HepG2 (cell line): ENCODE measurements at regions not wholly inside any gene's neighbourhood (a gene's known extent, or its start where the extent isn't known, plus 50 kb on each side); places are given as distances from the start of the nearest gene placed in this dataset.

Experiments used
- ATAC-seq: fragments of 200-7000 bp; cut with Tn5 transposase; 3 replicates; pipeline ENCODE4 v1.9.1; 2020; ENCODE audit warnings: mild to moderate bottlenecking, moderate library complexity
- BruUV-seq: library from RNA; stranded (reverse); fragments of 400-500 nt; replicated peaks from 2 replicates; lab custom pipeline; 2021; lab: Mats Ljungman, UMichigan
- CTCF ChIA-PET: fragments of 300-600 bp; formaldehyde crosslinking; extraction: SDS; loops from one replicate; lab custom pipeline; 2021; ENCODE audit warnings: low total read pairs, inconsistent platforms, low intra/inter-chr PET ratio; lab: Yijun Ruan, JAX
- POLR2A ChIA-PET: fragments of 350-600 bp; sonication (Branson Sonifier 250); formaldehyde crosslinking; loops from one replicate; lab custom pipeline; 2020; ENCODE audit warnings: antibody characterized with exemption, inconsistent platforms; lab: Yijun Ruan, JAX
- DNase-seq: peaks from one replicate; pipeline ENCODE4 v3.0.0-alpha.2; 2015; ENCODE audit warnings: low spot score
- FAIRE-seq: peaks from 3 replicates; lab custom pipeline; 2011; peaks lifted over from hg19 to GRCh38; lab: Jason Lieb, UNC
- H2AFZ ChIP-seq: one replicate; pipeline ENCODE4 v1.6.1; 2011; ENCODE audit warnings: low read length, inconsistent platforms
- H3K27ac ChIP-seq: fragments of 300-600 bp; 3 replicates; pipeline ENCODE4 v1.8.0; 2011; ENCODE audit warnings: mixed run types, mild to moderate bottlenecking, mixed read lengths, low read length, inconsistent platforms; ENCODE audit not compliant: insufficient read depth; ENCODE audit errors: extremely low read length
- H3K27me3 ChIP-seq, 2 experiments: fragments of 200-600 bp in 1 of 2; 2 replicates in 1 of 2; 3 replicates in 1 of 2; pipeline versions ENCODE4 v1.6.0 to v1.8.0; 2011; ENCODE audit warnings: low read length in 2 of 2, mild to moderate bottlenecking in 2 of 2, moderate library complexity in 2 of 2, inconsistent platforms in 1 of 2; ENCODE audit not compliant: insufficient read depth in 2 of 2, control insufficient read depth in 1 of 2
- H3K36me3 ChIP-seq, 2 experiments: fragments of 200-600 bp in 1 of 2; replicated peaks in 1 of 2; 2 replicates in 1 of 2; 3 replicates in 1 of 2; pipeline versions ENCODE4 v1.5.1 to v1.8.0; 2011; ENCODE audit warnings: low read length in 2 of 2, inconsistent platforms in 1 of 2; ENCODE audit not compliant: insufficient read depth in 2 of 2, control insufficient read depth in 1 of 2
- H3K4me1 ChIP-seq: 2 replicates; pipeline ENCODE4 v1.5.1; 2012; ENCODE audit warnings: low read length, inconsistent platforms; ENCODE audit not compliant: insufficient read depth
- H3K4me2 ChIP-seq: 2 replicates; pipeline ENCODE4 v1.6.0; 2011; ENCODE audit warnings: low read depth, low read length, inconsistent platforms
- H3K4me3 ChIP-seq, 3 experiments: fragments of 200-600 bp in 1 of 3; sonication (generic), shearing (Covaris generic) in 1 of 3; replicated peaks in 1 of 3; 2 replicates each; pipeline ENCODE4 v1.5.1; 2011 to 2016; ENCODE audit warnings: low read length in 3 of 3, inconsistent platforms in 2 of 3, low read depth in 2 of 3, mild to moderate bottlenecking in 2 of 3, control low read depth in 1 of 3, mixed read lengths in 1 of 3; ENCODE audit not compliant: insufficient read depth in 1 of 3
- H3K79me2 ChIP-seq: one replicate; pipeline ENCODE4 v1.6.1; 2011; ENCODE audit warnings: low read length, inconsistent platforms; ENCODE audit not compliant: insufficient read depth
- H3K9ac ChIP-seq: 2 replicates; pipeline ENCODE4 v1.6.0; 2011; ENCODE audit warnings: mild to moderate bottlenecking, low read depth, low read length, inconsistent platforms; ENCODE audit not compliant: insufficient read depth
- H3K9me3 ChIP-seq: 2 replicates; pipeline ENCODE4 v1.5.1; 2012; ENCODE audit warnings: mild to moderate bottlenecking, low read length
- H4K20me1 ChIP-seq: 2 replicates; pipeline ENCODE4 v1.6.0; 2011; ENCODE audit warnings: inconsistent platforms, mild to moderate bottlenecking, low read length, moderate library complexity; ENCODE audit not compliant: insufficient read depth
- EZH2 ChIP-seq: conservative IDR thresholded peaks from 2 replicates; pipeline ENCODE4 v1.6.1; 2012; ENCODE audit warnings: mild to moderate bottlenecking, low read depth, low read length, moderate library complexity
- FOXP4 ChIP-seq: sonication (generic); formaldehyde crosslinking; IDR thresholded peaks from 2 replicates; pipeline ENCODE4 v1.4.0; 2020; ENCODE audit warnings: missing genetic modification reagents
- GABPA ChIP-seq, 2 experiments: IDR thresholded peaks; 2 replicates each; pipeline ENCODE4 v1.6.1; 2011 to 2016; ENCODE audit warnings: low read depth in 2 of 2, low read length in 1 of 2, missing biosample characterization in 1 of 2, missing genetic modification characterization in 1 of 2
- HES4 ChIP-seq: sonication (generic); formaldehyde crosslinking; IDR thresholded peaks from 2 replicates; pipeline ENCODE4 v1.9.0; 2021; ENCODE audit warnings: mild to moderate bottlenecking, missing genetic modification reagents, borderline replicate concordance
- HMG20B ChIP-seq: conservative IDR thresholded peaks from 2 replicates; pipeline ENCODE4 v1.6.1; 2016; ENCODE audit warnings: missing genetic modification reagents, missing compliant biosample characterization
- MAFF ChIP-seq: IDR thresholded peaks from 2 replicates; pipeline ENCODE4 v1.6.1; 2011; ENCODE audit warnings: low read depth, low read length, improper control_type of control experiment
- MBD4 ChIP-seq: IDR thresholded peaks from 2 replicates; pipeline ENCODE4 v1.6.1; 2012; ENCODE audit warnings: low read length, inconsistent platforms, borderline replicate concordance
- MEIS2 ChIP-seq: sonication (generic); formaldehyde crosslinking; IDR thresholded peaks from 2 replicates; pipeline ENCODE4 v1.9.0; 2021; ENCODE audit warnings: mild to moderate bottlenecking, missing genetic modification reagents
- MIER3 ChIP-seq: IDR thresholded peaks from 2 replicates; pipeline ENCODE4 v1.6.1; 2016; ENCODE audit warnings: missing compliant biosample characterization, borderline replicate concordance
- PRDM15 ChIP-seq: sonication (generic); formaldehyde crosslinking; IDR thresholded peaks from 2 replicates; pipeline ENCODE4 v1.4.0; 2020; ENCODE audit warnings: missing genetic modification reagents
- TARDBP ChIP-seq: sonication (generic); formaldehyde crosslinking; IDR thresholded peaks from 2 replicates; pipeline ENCODE4 v1.8.0; 2022; ENCODE audit warnings: mild to moderate bottlenecking, missing genetic modification reagents
- ZNF432 ChIP-seq: sonication (generic); formaldehyde crosslinking; IDR thresholded peaks from 2 replicates; pipeline ENCODE4 v1.5.0; 2020; ENCODE audit warnings: missing genetic modification reagents, mild to moderate bottlenecking, borderline replicate concordance
- ZNF841 ChIP-seq: sonication (generic); formaldehyde crosslinking; IDR thresholded peaks from 2 replicates; pipeline ENCODE4 v1.8.1; 2023; ENCODE audit warnings: missing genetic modification reagents, borderline replicate concordance
- WGBS: methylation state at CpG from one replicate; pipeline ENCODE4 v1.1.6; 2017; ENCODE audit warnings: low lambda C conversion rate; 5-methylcytosine and 5-hydroxymethylcytosine counted together
- in situ Hi-C: cut with HindIII; loops from 2 replicates; pipeline ENCODE4 v1.10.0; 2017; ENCODE audit warnings: low pct_unique_long_range_greater_than_20kb; ENCODE audit not compliant: extremely low pct_ligation_motif_present
- intact Hi-C: fragments of 100-400 bp; cut with micrococcal nuclease; formaldehyde crosslinking; loops from one replicate; pipeline ENCODE4 v1.10.0; 2022; ENCODE audit not compliant: unreplicated experiment
- TF ChIP-seq, protein P1 (sequence below): sonication (generic); formaldehyde crosslinking; IDR thresholded peaks from 2 replicates; pipeline ENCODE4 v1.5.0; 2020; ENCODE audit warnings: mild to moderate bottlenecking, missing genetic modification reagents
- TF ChIP-seq, protein P2 (sequence below): sonication (generic); formaldehyde crosslinking; IDR thresholded peaks from 2 replicates; pipeline ENCODE4 v1.4.0; 2020; ENCODE audit warnings: missing genetic modification reagents, mild to moderate bottlenecking, borderline replicate concordance

DNA sequence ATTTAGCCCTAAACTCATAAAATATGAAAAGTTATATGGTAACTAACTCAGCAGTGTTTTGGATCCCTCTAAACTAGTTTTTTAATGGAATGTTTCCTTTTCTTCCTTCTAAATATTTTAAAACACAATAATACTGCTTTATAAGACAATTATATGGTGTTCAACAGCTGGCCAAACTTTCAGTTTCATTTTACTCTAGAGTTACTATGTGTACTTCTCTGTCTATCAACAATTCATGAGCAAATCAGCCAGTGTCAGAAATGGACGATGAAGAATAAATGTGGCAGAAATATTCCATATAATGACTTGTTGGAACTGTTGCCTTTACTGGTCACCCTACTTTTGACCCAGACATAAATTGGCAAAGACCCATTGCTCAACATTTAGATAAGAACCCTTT, 64.8 kb upstream of the CXXC4 start:
- BruUV-seq: no TSS peak
- ATAC-seq: no peak
- H3K79me2 ChIP-seq: no peaks in the 10 kb centered on the region
- TF ChIP-seq MIER3 (no peak), MAFF (no peak), TARDBP (no peak), MBD4 (no peak), HES4 (CRISPR knock-in tag) (no peak), HMG20B (CRISPR knock-in tag) (no peak), FOXP4 (CRISPR knock-in tag) (no peak), GABPA (IDR thresholded peaks at IDR 0.05; ENCODE audit: low read depth, low read length) (no peak), GABPA (CRISPR knock-in tag; IDR thresholded peaks at IDR 0.05; ENCODE audit: low read depth) (no peak), ZNF432 (CRISPR knock-in tag) (no peak), PRDM15 (CRISPR knock-in tag) (no peak), ZNF841 (CRISPR knock-in tag) (no peak), EZH2 (no peak), MEIS2 (CRISPR knock-in tag) (no peak)
- TF ChIP-seq, protein P1, sequence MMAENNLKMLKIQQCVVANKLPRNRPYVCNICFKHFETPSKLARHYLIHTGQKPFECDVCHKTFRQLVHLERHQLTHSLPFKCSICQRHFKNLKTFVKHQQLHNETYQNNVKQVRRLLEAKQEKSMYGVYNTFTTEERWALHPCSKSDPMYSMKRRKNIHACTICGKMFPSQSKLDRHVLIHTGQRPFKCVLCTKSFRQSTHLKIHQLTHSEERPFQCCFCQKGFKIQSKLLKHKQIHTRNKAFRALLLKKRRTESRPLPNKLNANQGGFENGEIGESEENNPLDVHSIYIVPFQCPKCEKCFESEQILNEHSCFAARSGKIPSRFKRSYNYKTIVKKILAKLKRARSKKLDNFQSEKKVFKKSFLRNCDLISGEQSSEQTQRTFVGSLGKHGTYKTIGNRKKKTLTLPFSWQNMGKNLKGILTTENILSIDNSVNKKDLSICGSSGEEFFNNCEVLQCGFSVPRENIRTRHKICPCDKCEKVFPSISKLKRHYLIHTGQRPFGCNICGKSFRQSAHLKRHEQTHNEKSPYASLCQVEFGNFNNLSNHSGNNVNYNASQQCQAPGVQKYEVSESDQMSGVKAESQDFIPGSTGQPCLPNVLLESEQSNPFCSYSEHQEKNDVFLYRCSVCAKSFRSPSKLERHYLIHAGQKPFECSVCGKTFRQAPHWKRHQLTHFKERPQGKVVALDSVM (CRISPR knock-in tag): no peak
- TF ChIP-seq, protein P2, sequence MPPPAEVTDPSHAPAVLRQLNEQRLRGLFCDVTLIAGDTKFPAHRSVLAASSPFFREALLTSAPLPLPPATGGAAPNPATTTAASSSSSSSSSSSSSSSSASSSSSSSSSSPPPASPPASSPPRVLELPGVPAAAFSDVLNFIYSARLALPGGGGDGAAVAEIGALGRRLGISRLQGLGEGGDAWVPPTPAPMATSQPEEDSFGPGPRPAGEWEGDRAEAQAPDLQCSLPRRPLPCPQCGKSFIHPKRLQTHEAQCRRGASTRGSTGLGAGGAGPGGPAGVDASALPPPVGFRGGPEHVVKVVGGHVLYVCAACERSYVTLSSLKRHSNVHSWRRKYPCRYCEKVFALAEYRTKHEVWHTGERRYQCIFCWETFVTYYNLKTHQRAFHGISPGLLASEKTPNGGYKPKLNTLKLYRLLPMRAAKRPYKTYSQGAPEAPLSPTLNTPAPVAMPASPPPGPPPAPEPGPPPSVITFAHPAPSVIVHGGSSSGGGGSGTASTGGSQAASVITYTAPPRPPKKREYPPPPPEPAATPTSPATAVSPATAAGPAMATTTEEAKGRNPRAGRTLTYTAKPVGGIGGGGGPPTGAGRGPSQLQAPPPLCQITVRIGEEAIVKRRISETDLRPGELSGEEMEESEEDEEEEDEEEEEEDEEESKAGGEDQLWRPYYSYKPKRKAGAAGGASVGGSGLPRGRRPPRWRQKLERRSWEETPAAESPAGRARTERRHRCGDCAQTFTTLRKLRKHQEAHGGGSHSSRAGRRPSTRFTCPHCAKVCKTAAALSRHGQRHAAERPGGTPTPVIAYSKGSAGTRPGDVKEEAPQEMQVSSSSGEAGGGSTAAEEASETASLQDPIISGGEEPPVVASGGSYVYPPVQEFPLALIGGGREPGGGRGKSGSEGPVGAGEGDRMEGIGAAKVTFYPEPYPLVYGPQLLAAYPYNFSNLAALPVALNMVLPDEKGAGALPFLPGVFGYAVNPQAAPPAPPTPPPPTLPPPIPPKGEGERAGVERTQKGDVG (CRISPR knock-in tag): no peak

More for the DNA sequence above, 64.8 kb upstream of the CXXC4 start:
- ChIA-PET CTCF (no interaction called here), POLR2A (no interaction called here)
- in situ Hi-C loops (no loop called here), intact Hi-C loops (no loop called here)
- Histone ChIP-seq H3K4me1 (no peaks in the 10 kb centered on the region), H3K4me2 (no peak overlapping the region), H3K9ac (no peak overlapping the region), H2AFZ (no peak overlapping the region), H4K20me1 (no peaks in the 10 kb centered on the region), H3K36me3 (no peaks in the 10 kb centered on the region), H3K4me3 (no peak overlapping the region), H3K9me3 (no peaks in the 10 kb centered on the region), H3K27ac (no peak overlapping the region), H3K27me3 (no peaks in the 10 kb centered on the region)
- 0% methylated on average over 1 of the region's 1 CpG for WGBS
- no peak for DNase-seq
- no peak for FAIRE-seq
